Cerebellar cortex (tissue), 1 donor: ENCODE measurements at regions not wholly inside any gene's neighbourhood (a gene's known extent, or its start where the extent isn't known, plus 50 kb on each side); places are given as distances from the start of the nearest gene placed in this dataset.
"Not testable (repeated sequence)": the region's sequence is repeated elsewhere in the genome, so short reads cannot be mapped to it uniquely, and the experiment has no call there.

ENCODE experiments used
- DNase-seq: peaks from one replicate; pipeline ENCODE4 v3.0.0-alpha.2; 2015; ENCODE audit warnings: low spot score

DNA sequence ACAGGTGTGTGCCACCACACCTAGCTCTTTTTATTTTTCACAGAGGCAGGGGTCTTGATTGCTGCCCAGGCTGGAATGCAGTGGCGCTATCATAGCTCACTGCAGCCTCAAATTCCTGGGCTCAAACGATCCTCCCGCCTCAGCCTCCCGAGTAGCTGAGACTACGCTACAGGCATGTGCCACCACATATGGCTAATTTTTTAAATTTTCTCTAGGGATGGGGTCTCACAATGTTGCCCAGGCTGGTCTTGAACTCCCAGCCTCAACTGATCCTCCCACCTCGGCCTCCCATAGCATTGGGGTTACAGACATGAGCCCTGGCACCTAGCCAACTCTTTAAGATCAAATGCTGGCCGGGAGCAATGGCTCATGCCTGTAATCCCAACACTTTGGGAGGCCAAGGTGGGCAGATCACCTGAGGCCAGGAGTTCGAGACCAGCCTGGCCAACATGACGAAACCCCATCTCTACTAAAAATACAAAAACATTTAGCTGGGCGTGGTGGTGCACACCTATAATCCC lies 50.6 kb upstream of the MYL10 start:
- DNase-seq, result not testable (repeated sequence)

DNA sequence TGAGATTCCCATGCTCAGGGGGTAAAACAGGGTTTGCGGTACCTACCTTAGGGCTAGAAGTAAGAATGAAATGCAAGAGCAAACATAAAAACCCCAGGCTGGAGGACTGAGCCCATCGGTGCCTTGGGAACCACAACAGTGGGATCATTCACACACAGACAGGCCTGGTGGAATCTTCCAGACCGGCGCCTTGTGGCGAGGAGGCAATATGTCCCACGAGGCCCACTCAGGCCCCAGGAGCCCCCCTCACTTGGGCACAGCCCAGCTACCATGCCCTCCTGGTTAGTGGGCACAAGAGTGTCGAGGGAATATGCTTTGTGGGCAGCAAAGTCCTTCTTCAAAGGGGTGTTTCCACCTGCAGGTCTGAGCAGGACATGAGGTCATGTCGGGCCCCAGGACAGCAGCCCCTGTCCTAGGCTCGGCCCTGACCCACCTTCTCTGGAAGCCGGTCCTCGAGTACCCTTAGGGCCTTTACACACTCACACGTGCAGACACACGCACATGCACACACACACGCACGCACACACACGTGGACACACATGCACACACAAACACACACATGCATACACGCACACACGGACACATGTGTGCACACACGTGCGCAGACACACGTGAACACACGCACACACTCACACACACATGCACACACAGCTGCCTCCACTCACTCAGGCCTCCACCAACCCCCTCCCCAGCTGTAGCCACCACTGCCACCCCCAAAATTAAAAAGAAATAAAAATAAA lies 51.5 kb upstream of the MYL10 start:
- no peak for DNase-seq

DNA sequence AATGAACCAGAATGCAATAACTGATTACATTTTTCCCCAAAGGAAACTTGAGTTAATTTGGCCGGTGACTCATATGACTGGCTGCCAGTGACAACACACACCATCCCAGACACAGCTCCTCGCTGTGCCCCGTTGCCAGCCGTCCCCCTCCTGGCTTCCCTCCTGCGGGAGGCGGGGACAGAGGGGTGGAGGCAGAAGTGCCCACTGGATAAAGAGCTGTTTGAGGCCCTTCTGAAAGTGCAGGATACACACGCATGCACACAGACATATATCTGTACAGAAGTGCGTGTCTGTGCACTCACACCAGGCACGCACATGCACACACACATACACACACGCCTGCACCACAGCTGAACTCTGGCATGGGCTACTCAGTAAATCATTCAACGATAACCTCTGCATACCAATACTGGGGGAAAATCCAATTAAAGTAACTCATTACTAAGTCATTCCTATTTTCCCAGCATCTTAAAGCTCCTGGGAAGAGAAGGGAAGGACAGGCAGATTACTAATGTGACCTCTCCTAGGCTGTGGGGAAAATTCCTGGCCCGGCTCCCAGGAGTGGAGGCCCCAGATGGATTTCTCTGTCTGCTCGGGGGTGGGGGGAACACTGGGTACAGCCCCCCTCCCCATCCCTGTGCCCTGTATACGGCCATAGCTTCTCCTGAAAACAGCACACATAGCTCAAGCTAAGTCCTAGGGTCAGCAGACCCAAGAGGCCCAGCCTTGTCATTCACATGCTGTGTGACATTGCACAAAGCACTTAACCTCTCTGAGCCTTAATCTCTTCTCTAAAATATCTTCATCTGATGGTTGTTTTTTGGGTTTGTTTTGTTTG lies 52.3 kb upstream of the MYL10 start:
- DNase-seq, result no peak

DNA sequence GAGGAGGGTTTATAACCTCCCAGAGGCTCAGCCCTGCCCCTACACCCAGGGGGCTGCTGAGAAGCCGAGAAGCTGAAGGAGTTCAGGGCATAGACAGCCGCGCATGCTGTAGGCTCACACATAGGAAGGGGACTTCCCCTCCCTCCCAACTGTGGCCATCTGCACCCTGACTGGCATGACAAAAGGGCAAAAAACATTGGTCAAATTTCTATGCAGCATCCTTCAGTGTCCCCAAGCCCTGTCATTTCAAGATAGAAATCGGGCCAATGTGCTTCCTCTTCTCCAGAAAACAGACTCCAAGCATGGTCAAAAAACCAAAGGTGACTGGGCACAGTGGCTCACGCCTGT lies 55.9 kb upstream of the MYL10 start:
- DNase-seq, result no peak

DNA sequence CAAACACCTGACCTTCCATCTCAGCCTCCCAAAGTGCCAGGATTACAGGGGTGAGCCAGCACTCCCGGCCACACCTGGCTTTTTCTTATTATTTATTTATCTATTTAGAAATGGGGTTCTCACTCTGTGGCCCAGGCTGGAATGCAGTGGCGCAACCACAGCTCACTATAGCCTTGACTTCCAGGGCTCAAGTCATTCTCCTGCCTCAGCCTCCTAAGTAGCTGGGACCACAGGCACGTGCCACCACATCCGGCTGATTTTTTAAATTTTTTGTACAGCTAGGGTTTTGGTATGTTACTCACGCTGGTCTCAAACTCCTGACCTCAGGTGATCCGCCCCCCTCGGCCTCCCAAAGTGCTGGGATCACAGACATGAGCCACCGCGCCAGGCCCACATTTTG lies 56.9 kb upstream of the MYL10 start:
- no peak for DNase-seq

DNA sequence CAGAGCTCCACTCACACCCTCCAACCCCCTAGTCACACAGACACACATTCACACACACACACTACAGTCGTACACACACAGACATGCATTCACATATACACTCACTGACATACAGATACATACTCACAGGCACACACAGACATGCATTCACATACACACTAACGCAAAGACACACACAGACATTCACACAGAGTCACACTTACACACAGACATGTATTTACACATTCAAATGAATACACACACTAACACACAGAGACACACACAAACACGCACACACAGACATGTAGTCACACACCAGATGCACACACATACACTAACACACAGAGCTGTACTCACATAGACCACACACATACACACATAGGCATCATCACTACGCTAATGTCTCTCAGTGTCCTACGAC lies 58.0 kb upstream of the MYL10 start:
- DNase-seq, result no peak

DNA sequence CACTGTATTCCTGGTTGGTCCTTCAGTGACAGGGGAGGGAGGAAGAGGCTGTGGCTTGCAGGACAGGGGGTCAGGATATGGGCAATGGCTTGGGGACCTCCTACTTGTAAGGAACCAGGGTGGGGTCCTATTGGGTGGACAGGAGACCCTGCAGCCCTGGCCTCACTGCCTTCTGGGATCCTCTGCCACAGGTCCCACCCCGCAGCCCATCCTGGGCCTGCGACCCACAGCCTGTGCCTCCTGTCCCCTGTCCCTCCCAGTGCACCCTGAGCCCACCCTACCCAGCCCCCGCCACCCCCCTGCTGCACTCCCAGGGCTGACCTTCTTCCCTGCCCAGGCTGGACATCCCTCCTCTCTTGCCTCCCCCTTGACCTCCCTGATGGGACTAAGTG lies 58.7 kb upstream of the MYL10 start:
- no peak for DNase-seq

DNA sequence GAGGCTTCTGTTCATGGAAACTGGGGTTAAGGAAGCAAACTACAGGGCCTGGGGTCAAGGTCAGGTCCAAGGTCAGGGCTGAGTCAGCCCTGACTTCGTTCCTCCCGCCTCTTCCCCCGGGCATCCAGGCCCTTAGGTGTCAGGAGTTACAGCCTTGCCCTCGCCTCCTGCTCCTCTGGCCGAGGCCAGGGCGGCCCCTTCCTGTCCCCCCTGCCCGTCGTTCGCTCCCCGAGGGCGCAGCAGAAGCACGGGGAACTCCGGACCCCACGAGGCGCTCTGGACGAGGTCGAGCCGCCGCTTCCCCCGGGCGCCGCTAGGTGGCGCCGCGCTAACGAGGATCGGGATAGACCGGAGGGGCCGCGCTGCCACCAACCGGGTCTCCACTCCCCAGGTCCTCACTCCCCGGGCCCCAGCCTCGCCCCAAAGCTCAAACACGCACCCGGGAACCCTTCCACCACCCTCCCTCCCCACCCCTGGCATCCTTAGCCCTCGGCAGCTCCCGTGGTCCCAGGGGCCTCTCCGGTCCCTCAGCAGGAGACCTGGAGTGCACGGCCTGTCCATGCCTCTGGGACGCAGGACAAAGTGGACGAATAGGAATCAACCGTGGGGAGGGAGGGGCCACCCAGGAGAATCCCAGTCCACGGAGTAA lies 59.2 kb upstream of the MYL10 start:
- peak; percentile 67 for DNase-seq

DNA sequence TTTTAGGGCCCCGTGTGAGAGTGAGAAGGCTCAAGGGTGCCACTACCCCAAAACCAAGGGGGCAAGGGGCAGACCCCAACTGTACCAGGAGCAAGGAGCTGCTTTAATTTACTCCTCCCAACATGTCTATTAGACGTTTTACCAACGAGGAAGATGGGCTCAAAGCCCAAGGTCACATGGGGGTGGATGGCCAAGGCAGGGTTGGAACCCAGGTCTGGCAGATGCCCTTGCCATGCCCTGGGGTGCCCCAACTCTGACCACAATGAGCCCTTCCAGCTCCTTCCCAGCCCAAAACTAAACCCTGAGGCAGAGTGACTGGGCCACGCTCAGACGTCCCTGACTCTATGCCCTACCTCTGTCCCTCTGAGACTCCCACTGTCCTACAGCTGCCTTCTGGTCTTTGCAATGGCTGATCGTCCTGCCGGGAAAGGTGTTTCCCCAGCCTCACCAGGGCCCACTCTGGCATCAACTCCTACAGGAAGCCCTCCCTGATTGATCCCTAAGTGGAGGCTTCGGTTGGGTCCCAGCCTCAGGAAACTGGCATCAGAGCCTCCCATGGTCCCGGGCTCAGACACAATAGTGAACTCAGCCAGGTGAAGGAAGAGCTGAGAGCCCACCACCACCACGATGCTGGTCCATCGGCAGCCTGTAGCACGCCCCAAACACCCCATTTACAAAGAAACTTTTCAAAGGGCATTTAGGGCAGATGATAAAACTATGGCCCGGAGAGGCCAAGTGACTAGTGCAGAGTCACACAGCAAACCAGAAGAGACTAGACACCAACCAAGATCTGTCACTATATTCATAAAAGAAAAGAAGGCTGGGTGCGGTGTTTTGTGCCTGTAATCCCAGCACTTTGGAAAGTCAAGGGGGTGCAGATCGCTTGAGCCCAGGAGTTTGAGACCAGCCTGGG lies 60.2 kb upstream of the MYL10 start:
- no peak for DNase-seq

DNA sequence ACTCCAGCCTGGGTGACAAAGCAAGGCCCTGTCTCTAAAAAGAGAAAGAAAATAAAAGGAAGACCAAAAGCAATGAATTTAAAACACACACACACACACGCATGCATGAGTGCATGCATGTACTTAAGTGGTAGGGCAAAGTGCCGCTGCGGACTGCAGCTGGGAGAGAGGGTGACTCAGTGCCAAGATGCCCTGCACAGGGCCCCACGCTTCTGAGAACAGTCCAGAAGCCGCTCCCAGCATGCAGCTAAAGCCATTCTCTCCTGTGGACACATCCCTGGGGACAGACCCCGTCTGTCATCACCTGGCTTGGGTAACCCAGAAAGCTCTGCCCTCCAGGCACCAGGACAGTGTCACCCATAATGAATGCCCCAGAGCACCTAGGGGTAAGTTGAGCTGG lies 61.0 kb upstream of the MYL10 start:
- DNase-seq, result no peak

DNA sequence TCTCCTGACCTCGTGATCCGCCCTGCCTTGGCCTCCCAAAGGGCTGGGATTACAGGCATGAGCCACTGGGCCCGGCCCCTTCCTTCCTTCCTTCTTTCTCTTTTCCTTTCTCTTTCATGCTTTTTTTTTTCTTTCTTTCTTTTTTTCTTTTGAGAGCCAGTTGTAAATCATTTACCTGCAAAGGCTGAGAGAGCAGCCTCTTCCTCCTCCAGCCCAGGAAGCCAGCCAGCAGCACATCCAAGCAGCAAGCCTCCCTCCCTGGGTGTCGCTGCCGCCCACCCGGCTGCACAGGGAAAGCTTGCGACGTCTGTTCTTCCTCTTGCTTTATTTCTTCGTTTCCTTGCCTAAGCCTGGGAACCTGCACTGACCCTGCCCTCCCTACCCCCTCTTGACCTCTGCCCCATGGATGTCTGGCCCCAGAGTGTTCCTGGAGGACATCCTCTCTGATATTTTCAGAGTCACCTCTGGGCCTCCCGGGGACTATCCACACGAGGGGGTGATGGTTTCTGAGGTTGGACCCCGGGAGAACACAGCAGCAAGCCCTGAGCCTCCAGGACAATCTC lies 62.8 kb upstream of the MYL10 start:
- DNase-seq, result no peak

DNA sequence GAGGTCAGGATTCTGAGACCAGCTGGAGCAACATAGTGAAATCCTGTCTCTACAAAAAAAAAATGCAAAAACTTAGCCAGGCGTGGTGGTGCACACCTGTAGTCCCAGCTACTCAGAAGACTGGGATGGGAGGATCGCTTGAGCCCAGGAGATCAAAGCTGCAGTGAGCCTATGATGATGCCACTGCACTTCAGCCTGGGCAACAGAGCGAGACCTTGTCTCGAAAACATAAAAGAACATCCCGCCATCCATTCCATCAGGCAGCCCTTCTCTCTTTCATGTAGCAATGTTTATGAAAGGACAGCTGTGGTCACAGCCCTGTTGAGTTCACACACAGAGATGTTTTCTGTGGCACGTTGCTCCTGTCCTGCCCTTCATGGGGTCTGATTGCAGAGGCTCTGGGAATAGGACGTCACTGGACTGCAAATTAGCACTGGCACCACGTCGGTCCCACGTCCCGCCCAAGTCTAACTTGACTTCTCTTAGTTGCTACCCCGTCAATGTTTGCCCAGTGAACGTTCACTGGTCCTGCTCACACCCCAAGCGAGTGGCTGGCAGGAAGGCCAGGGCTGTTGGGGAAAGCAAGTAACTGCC lies 64.5 kb upstream of the MYL10 start:
- no peak for DNase-seq

DNA sequence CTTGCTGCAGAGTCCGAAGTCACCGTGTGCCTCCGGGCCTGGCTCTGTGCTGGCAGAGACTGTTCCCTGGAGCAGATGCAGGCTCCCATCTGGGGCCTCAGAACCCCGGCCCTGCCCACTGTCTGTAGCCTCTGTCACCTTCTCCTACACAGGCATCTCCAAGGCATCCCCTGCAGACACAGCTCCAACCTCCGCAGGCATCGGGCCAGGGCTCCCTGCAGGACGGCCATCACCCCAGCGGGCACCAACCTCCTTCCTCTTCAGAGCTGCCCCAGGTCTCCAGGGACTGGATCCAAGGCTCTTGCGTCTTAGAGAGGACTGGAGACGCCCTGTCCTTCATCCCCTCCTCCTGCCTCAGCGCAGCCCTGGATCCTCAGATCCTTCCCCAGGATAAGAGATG lies 69.9 kb upstream of the MYL10 start:
- no peak for DNase-seq

DNA sequence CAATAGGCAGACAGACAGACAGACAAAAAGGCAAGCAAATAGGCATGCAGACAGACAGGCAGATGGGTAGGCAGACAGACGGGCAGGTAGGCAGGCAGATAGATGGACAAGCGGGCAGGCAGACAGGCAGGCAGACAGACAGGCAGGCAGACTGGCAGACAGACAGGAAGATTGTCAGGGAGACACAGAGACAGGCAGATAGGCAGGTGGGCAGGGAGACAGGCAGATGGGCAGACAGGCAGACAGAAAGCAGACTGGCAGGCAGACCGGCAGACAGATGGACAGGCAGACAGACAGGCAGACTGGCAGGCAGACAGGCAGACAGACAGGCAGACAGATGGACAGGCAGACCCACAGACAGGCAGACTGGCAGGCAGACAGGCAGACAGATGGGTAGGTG lies 70.3 kb upstream of the MYL10 start:
- DNase-seq, result no peak

DNA sequence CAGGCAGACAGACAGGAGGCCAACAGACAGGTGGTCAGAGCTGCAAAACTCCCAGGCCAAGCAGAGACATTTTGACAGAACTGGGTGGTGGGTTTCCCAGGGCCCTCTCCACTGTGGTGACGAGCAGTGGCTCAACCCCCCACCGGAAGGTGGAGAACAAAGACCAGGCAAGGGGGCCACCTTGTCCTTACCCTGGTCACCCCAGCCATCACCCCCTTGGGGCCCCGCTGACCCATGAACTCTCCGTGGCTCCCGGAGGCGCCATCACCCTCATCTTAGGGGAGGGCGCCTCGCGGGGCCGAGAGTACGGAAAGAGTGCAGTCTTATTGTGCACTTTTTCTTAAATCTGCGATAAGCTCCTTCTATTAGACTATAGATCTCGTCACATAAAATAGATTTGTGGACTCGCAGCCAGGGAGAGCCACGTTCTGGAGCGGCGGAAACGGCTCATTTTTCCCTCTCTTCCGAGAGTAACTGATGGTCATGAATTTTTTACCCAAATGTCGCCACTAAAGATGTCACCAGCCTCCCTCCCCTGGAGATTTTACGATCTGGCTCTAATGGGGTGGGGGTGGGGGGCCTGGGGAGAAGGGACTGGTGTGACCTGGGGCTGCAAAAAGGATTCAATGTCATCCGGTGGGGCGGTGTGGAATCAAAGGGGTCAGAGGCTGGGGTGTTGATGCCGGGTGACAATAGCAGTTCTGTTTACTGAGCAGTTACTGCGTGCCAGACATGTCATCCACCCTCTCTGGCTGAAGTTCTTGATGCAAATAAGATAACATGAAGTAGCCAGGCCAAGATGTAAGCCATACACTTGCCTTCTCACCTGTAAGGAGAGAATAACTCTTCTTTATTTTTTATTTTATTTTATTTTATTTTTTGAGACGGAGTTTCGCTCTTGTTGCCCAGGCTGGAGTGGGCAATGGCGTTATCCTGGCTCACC lies 71.1 kb upstream of the MYL10 start:
- no peak for DNase-seq

DNA sequence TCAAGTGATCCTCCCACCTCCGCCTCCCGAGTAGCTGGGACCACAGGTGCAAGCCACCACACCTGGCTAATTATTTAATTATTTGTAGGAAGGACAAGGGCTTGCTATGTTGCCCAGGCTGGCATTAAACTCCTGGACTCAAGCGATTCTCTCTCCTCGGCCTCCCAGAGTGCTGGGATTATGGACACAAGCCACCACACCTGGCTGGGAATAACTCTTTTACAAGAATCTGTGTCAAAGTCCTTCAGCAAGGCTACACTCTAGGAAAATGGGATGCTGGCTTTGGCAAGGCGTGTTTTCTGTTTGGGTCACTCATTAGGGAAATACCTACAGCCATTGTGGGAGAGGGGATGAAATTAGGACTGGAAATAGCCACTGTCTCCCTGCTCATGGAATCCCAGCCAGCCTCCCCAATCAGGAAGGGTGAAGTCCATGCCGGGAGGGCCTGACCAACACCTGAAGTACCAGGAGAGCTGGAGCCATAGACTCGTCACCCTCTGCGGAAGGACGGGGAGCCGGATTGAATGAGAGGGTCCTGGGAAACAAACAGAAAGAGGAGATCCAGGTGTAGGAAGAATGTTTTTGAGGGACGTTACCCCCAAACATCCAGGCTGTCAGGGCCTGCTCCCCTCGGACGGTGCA lies 72.2 kb upstream of the MYL10 start:
- DNase-seq, result no peak

DNA sequence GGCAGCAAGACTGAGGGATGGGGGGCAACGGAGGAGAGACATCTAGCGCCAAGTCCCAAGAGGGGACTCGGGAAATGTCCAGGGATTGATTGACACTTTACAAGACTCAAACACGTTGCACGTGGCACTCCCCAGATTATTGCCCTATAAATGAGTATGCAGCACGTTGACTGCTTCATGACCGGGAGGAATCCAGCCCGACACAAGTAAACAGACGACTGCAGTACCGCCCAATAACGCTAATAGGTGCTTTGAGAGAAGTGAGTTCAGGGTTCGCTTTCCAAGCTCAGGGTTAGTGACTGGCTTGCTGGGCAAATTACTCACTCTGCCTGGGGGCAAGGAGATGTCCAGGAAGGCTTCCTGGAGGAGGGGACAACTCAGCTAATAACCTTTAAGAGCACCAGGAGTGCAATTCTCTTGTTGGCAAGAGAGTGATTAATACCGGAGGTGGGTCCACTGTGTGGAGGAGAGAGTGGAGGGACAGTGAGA lies 73.3 kb upstream of the MYL10 start:
- DNase-seq, result no peak

DNA sequence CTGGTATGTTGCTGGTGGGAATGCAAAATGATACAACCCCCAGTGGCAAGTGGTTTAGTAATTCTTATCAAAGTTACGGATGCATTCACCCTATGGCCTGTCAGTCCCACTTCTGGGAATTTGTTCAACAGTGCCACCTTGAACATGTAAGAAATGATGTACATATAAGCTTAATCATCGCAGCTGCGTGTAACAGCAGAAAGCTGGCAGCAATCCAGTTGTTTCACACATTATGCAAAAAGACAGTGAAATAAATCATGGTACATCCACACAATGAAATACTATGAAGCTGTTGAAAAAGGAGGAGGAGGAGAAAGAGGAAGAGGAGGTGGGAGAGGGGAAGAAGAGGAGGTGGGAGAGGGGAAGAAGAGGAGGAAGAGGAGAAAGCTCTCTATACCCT lies 76.2 kb upstream of the MYL10 start:
- DNase-seq, result no peak

DNA sequence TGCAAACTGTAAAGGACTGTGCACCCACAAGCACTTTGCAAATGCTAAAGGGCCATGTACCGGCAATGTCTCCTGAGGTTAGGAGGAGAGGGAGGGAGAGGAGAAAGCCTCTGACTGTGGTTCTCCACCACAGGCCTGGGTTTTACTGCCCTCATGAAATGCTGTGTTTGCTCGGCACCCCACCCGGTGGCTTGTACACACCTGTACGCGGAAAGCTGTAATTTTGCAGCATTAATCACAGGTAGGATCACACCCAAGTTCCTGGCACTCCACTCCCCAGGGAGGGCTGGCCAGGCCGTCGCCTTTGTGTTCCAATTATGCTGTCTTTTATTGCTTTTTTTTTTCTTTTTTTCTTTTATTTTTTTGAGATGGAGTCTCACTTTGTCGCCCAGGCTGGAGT lies 78.5 kb upstream of the MYL10 start:
- DNase-seq, result no peak
